Tibial nerve (tissue), 3 donors: ENCODE measurements at regions not wholly inside any gene's neighbourhood (a gene's known extent, or its start where the extent isn't known, plus 50 kb on each side); places are given as distances from the start of the nearest gene placed in this dataset.

Source experiments
- CTCF ChIP-seq, 5 experiments: fragments of 200-600 bp in 3 of 5; fragments of 450-650 bp in 2 of 5; sonication (generic) in 3 of 5; IDR thresholded peaks; one replicate each; pipeline ENCODE4 v1.5.1; 2016 to 2019; ENCODE audit warnings: antibody characterized with exemption in 5 of 5, mild to moderate bottlenecking in 3 of 5, moderate library complexity in 2 of 5
- POLR2A ChIP-seq, 2 donors: fragments of 450-650 bp; IDR thresholded peaks; one replicate each; pipeline ENCODE4 v1.6.1; 2017; ENCODE audit warnings: antibody characterized with exemption in 2 of 2, mild to moderate bottlenecking in 2 of 2, moderate library complexity in 2 of 2

GRCh38 chr2:59484673-59485072 is 1068.8 kb downstream of the BCL11A start:
- TF ChIP-seq CTCF (IDR thresholded peaks at IDR 0.05) (no peak), POLR2A (IDR thresholded peaks at IDR 0.05) (no peak)
